ENCODE measurements at regions not wholly inside any gene's neighbourhood (a gene's known extent, or its start where the extent isn't known, plus 50 kb on each side); places are given as distances from the start of the nearest gene placed in this dataset.

DNA sequence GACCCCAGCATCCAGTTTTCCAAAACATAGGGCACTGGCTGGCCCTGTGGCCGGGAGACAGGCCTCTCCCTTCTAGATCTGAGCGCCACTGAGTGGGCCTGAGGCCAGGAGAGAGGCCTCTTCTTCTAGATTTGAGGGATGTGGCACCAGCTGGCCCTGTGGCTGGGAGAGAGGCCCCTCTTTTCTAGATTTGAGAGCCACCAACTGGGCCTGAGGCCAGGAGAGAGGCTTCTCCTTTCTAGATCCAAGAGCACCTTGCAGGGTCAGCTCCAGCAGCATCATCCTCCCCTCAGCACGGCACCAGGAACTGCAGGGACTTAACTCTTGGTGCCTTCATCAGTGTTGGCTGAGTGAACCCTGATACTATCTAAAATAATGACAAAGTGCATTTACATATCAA lies 114.3 kb upstream of the ALKAL2 start:
- TF ChIP-seq, protein P1, sequence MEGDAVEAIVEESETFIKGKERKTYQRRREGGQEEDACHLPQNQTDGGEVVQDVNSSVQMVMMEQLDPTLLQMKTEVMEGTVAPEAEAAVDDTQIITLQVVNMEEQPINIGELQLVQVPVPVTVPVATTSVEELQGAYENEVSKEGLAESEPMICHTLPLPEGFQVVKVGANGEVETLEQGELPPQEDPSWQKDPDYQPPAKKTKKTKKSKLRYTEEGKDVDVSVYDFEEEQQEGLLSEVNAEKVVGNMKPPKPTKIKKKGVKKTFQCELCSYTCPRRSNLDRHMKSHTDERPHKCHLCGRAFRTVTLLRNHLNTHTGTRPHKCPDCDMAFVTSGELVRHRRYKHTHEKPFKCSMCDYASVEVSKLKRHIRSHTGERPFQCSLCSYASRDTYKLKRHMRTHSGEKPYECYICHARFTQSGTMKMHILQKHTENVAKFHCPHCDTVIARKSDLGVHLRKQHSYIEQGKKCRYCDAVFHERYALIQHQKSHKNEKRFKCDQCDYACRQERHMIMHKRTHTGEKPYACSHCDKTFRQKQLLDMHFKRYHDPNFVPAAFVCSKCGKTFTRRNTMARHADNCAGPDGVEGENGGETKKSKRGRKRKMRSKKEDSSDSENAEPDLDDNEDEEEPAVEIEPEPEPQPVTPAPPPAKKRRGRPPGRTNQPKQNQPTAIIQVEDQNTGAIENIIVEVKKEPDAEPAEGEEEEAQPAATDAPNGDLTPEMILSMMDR (conservative IDR thresholded peaks at IDR 0.05; ENCODE audit: low read depth, low read length) = no peak
- no peak for TF ChIP-seq EZH2 (IDR thresholded peaks at IDR 0.05; ENCODE audit: low read length, unreplicated experiment)

All from PC-3 (cell line).